Neural cell (in vitro differentiated cells): ENCODE measurements at regions not wholly inside any gene's neighbourhood (a gene's known extent, or its start where the extent isn't known, plus 50 kb on each side); places are given as distances from the start of the nearest gene placed in this dataset.

Experiments
- H2AFZ ChIP-seq: fragments of 200-600, 300-800 bp; sonication (generic), shearing (Covaris generic); 2 replicates; pipeline ENCODE4 v1.6.0; 2014; ENCODE audit warnings: low read depth, mild to moderate bottlenecking, antibody characterized with exemption, low read length, moderate library complexity
- H3F3A ChIP-seq: fragments of 200-600 bp; shearing (Covaris generic); 2 replicates; pipeline ENCODE4 v1.6.1; 2016; ENCODE audit warnings: mild to moderate bottlenecking, moderate library complexity, mixed read lengths, antibody characterized with exemption, low read length; ENCODE audit not compliant: insufficient read depth, poor library complexity, severe bottlenecking
- H3K27ac ChIP-seq: fragments of 200-600, 300-800 bp; sonication (generic), shearing (Covaris generic); 2 replicates; pipeline ENCODE4 v1.5.1; 2014; ENCODE audit warnings: mild to moderate bottlenecking, low read length, moderate library complexity
- H3K27me3 ChIP-seq: fragments of 300-800, 200-600 bp; sonication (generic), shearing (Covaris generic); 2 replicates; pipeline ENCODE4 v1.6.0; 2014; ENCODE audit warnings: mild to moderate bottlenecking, low read depth, low read length, moderate library complexity; ENCODE audit not compliant: insufficient read depth
- H3K36me3 ChIP-seq: fragments of 300-800, 200-600 bp; sonication (generic), shearing (Covaris generic); 2 replicates; pipeline ENCODE4 v1.5.1; 2014; ENCODE audit warnings: mild to moderate bottlenecking, antibody characterized with exemption, low read length, moderate library complexity; ENCODE audit not compliant: insufficient read depth
- H3K4me2 ChIP-seq: fragments of 300-800, 200-600 bp; sonication (generic), shearing (Covaris generic); 2 replicates; pipeline ENCODE4 v1.6.0; 2014; ENCODE audit warnings: mild to moderate bottlenecking, low read length
- H3K4me3 ChIP-seq: fragments of 300-800, 200-600 bp; sonication (generic), shearing (Covaris generic); 2 replicates; pipeline ENCODE4 v1.5.1; 2014; ENCODE audit warnings: mild to moderate bottlenecking, low read length, moderate library complexity
- H3K79me2 ChIP-seq: fragments of 200-600 bp; shearing (Covaris generic); replicated peaks from 2 replicates; pipeline ENCODE4 v1.6.0; 2014; ENCODE audit warnings: mild to moderate bottlenecking, low read length, moderate library complexity; ENCODE audit not compliant: insufficient read depth
- H3K9ac ChIP-seq: fragments of 300-800, 200-600 bp; sonication (generic), shearing (Covaris generic); 2 replicates; pipeline ENCODE4 v1.6.1; 2016; ENCODE audit warnings: mild to moderate bottlenecking, low read length, mixed read lengths
- H3K9me2 ChIP-seq: fragments of 200-600 bp; shearing (Covaris generic); 2 replicates; pipeline ENCODE4 v1.6.1; 2016; ENCODE audit warnings: mild to moderate bottlenecking, low read length, mixed read lengths; ENCODE audit not compliant: insufficient read depth
- H3K9me3 ChIP-seq: fragments of 200-600, 300-800 bp; sonication (generic), shearing (Covaris generic); 2 replicates; pipeline ENCODE4 v1.6.1; 2016; ENCODE audit warnings: mild to moderate bottlenecking, mixed run types, low read length, moderate library complexity, mixed read lengths
- H4K20me1 ChIP-seq: fragments of 200-600 bp; shearing (Covaris generic); 2 replicates; pipeline ENCODE4 v1.6.1; 2016; ENCODE audit warnings: mild to moderate bottlenecking, mixed run types; ENCODE audit not compliant: insufficient read depth
- EP300 ChIP-seq: fragments of 450-650 bp; conservative IDR thresholded peaks from 2 replicates; pipeline ENCODE4 v1.6.1; 2014; ENCODE audit warnings: antibody characterized with exemption, mild to moderate bottlenecking, moderate library complexity; ENCODE audit not compliant: poor library complexity, severe bottlenecking
- EZH2 ChIP-seq: fragments of 200-600, 300-800 bp; shearing (Covaris generic), sonication (generic); IDR thresholded peaks from 2 replicates; pipeline ENCODE4 v1.6.1; 2014; ENCODE audit warnings: antibody characterized with exemption, low read length, borderline replicate concordance, mild to moderate bottlenecking; ENCODE audit not compliant: insufficient read depth, poor library complexity, severe bottlenecking
- MXI1 ChIP-seq: fragments of 450-650 bp; conservative IDR thresholded peaks from 2 replicates; pipeline ENCODE4 v1.6.1; 2014; ENCODE audit warnings: antibody characterized with exemption, mild to moderate bottlenecking; ENCODE audit not compliant: poor library complexity, severe bottlenecking
- POLR2AphosphoS5 ChIP-seq: IDR thresholded peaks from 2 replicates; pipeline ENCODE4 v1.6.1; 2012
- RAD21 ChIP-seq: fragments of 450-650 bp; conservative IDR thresholded peaks from 2 replicates; pipeline ENCODE4 v1.6.1; 2014; ENCODE audit warnings: antibody characterized with exemption, mild to moderate bottlenecking, moderate library complexity
- SMC3 ChIP-seq: fragments of 450-650 bp; conservative IDR thresholded peaks from 2 replicates; pipeline ENCODE4 v1.6.1; 2014; ENCODE audit warnings: antibody characterized with exemption, mild to moderate bottlenecking, moderate library complexity; ENCODE audit not compliant: poor library complexity
- TAF1 ChIP-seq: IDR thresholded peaks from 2 replicates; pipeline ENCODE4 v1.6.1; 2012; ENCODE audit warnings: low read depth
- TF ChIP-seq, protein P1 (sequence below): IDR thresholded peaks from 2 replicates; pipeline ENCODE4 v1.6.1; 2012; ENCODE audit warnings: borderline replicate concordance
- TF ChIP-seq, protein P2 (sequence below): fragments of 450-650 bp; IDR thresholded peaks from 2 replicates; pipeline ENCODE4 v1.5.1; 2014; ENCODE audit warnings: antibody characterized with exemption, mild to moderate bottlenecking, moderate library complexity; ENCODE audit not compliant: poor library complexity, severe bottlenecking

- Histone ChIP-seq H2AFZ (no peak overlapping the region), H3K27me3 (no peaks in the 10 kb centered on the region), H3K9me3 (no peaks in the 10 kb centered on the region), H3K4me3 (no peak overlapping the region), H3K9ac (no peak overlapping the region), H3K79me2 (no peaks in the 10 kb centered on the region), H3K36me3 (no peaks in the 10 kb centered on the region), H4K20me1 (no peaks in the 10 kb centered on the region), H3K4me2 (no peak overlapping the region), H3F3A (no peaks in the 10 kb centered on the region), H3K27ac (no peak overlapping the region), H3K9me2 (no peaks in the 10 kb centered on the region)
- TF ChIP-seq POLR2AphosphoS5 (no peak), MXI1 (no peak), SMC3 (no peak), EP300 (no peak), TAF1 (no peak), EZH2 (no peak), RAD21 (no peak)
- TF ChIP-seq, protein P1, sequence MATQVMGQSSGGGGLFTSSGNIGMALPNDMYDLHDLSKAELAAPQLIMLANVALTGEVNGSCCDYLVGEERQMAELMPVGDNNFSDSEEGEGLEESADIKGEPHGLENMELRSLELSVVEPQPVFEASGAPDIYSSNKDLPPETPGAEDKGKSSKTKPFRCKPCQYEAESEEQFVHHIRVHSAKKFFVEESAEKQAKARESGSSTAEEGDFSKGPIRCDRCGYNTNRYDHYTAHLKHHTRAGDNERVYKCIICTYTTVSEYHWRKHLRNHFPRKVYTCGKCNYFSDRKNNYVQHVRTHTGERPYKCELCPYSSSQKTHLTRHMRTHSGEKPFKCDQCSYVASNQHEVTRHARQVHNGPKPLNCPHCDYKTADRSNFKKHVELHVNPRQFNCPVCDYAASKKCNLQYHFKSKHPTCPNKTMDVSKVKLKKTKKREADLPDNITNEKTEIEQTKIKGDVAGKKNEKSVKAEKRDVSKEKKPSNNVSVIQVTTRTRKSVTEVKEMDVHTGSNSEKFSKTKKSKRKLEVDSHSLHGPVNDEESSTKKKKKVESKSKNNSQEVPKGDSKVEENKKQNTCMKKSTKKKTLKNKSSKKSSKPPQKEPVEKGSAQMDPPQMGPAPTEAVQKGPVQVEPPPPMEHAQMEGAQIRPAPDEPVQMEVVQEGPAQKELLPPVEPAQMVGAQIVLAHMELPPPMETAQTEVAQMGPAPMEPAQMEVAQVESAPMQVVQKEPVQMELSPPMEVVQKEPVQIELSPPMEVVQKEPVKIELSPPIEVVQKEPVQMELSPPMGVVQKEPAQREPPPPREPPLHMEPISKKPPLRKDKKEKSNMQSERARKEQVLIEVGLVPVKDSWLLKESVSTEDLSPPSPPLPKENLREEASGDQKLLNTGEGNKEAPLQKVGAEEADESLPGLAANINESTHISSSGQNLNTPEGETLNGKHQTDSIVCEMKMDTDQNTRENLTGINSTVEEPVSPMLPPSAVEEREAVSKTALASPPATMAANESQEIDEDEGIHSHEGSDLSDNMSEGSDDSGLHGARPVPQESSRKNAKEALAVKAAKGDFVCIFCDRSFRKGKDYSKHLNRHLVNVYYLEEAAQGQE = no peak
- TF ChIP-seq, protein P2, sequence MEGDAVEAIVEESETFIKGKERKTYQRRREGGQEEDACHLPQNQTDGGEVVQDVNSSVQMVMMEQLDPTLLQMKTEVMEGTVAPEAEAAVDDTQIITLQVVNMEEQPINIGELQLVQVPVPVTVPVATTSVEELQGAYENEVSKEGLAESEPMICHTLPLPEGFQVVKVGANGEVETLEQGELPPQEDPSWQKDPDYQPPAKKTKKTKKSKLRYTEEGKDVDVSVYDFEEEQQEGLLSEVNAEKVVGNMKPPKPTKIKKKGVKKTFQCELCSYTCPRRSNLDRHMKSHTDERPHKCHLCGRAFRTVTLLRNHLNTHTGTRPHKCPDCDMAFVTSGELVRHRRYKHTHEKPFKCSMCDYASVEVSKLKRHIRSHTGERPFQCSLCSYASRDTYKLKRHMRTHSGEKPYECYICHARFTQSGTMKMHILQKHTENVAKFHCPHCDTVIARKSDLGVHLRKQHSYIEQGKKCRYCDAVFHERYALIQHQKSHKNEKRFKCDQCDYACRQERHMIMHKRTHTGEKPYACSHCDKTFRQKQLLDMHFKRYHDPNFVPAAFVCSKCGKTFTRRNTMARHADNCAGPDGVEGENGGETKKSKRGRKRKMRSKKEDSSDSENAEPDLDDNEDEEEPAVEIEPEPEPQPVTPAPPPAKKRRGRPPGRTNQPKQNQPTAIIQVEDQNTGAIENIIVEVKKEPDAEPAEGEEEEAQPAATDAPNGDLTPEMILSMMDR = no peak
Observed at GRCh38 chr3:86451749-86452148, 539.2 kb downstream of the VGLL3 start.

GRCh38 chr3:86438544-86438943 is 552.4 kb downstream of the VGLL3 start:
- Histone ChIP-seq H3K27ac (no peak overlapping the region), H3K79me2 (no peaks in the 10 kb centered on the region), H3K9me2 (no peaks in the 10 kb centered on the region), H3K9ac (no peak overlapping the region), H4K20me1 (no peaks in the 10 kb centered on the region), H3K36me3 (no peaks in the 10 kb centered on the region), H3K4me2 (no peak overlapping the region), H3K4me3 (no peak overlapping the region), H2AFZ (no peak overlapping the region), H3K27me3 (no peaks in the 10 kb centered on the region), H3F3A (no peaks in the 10 kb centered on the region), H3K9me3 (no peaks in the 10 kb centered on the region)
- TF ChIP-seq, protein P2 = no peak
- TF ChIP-seq POLR2AphosphoS5 (no peak), MXI1 (no peak), EZH2 (no peak), TAF1 (no peak), SMC3 (no peak), RAD21 (no peak), EP300 (no peak)
- TF ChIP-seq, protein P1 = no peak
